ENCODE measurements at regions not wholly inside any gene's neighbourhood (a gene's known extent, or its start where the extent isn't known, plus 50 kb on each side); places are given as distances from the start of the nearest gene placed in this dataset.

DNA sequence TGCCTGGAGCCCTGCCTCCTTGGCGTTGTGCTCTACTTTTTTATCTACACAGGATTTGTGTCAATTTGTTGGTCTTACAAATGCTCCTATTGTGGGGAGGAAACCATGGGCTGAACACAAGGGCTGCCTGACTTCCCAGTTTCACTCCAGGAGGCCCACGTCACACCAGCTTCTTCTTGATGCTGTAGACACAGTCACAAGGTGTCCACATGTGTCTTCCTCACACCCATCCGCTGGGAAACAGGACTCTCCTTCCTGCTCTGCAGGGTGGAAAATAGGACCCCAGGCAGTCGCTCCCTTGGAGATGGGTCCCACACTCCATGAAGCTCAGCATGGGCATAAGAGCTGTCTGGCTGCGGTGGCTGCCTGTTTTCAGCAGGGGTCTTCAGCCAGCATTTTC is 468.2 kb downstream of the EPHA4 start:
- Histone ChIP-seq H3K4me1 (ENCODE audit: control insufficient read depth, insufficient read depth, low read length) (peaks cover 12% of the 10 kb centered on the region), H3K27ac (ENCODE audit: low read length) (peak overlapping the region; percentile 4)
- WGBS (ENCODE audit: insufficient coverage), result 75% methylated on average over 3 of the region's 5 CpGs

DNA sequence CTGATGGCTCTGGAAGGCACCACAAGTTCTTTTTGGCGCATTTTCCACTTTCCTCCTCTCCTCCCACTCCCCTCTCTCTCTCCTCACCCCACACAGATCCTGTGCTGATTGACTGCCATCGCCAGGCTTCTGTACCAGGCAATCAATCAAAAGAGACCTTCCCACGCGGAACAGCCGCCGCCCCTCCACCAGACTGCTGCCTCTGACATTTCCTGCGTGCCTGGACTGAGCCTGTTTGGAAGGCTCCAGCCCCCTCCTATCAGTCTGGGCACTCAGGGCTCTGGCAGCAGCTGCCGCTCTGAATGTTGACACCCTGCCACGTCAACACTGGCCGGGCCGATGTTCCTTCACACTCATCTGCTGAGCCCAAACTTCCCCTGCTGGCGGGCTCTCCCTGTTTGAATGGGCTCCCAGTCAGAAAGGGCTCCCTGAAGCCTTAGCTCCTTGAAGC is 467.7 kb downstream of the EPHA4 start:
- DNase-seq, result peak; percentile 88
- no peak overlapping the region for H3K4me3 ChIP-seq (ENCODE audit: low read length)
- peak overlapping the region; percentile 57 for H3K27ac ChIP-seq (ENCODE audit: low read length)
- no peaks in the 10 kb centered on the region for H3K27me3 ChIP-seq (ENCODE audit: control insufficient read depth, insufficient read depth, low read length)
- WGBS (ENCODE audit: insufficient coverage), result 21% methylated on average over 11 of the region's 12 CpGs
- H3K9me3 ChIP-seq (replicated peaks; ENCODE audit: control insufficient read depth, low read depth, low read length), result no peaks in the 10 kb centered on the region
- no peaks in the 10 kb centered on the region for H3K36me3 ChIP-seq (ENCODE audit: control insufficient read depth, insufficient read depth, low read length)
- H3K4me1 ChIP-seq (ENCODE audit: control insufficient read depth, insufficient read depth, low read length), result peaks cover 12% of the 10 kb centered on the region

More for the DNA sequence above, 468.2 kb downstream of the EPHA4 start:
- peak; percentile 43 for DNase-seq
- H3K27me3 ChIP-seq (ENCODE audit: control insufficient read depth, insufficient read depth, low read length), result no peaks in the 10 kb centered on the region
- no peaks in the 10 kb centered on the region for H3K9me3 ChIP-seq (replicated peaks; ENCODE audit: control insufficient read depth, low read depth, low read length)
- H3K4me3 ChIP-seq (ENCODE audit: low read length), result no peak overlapping the region
- H3K36me3 ChIP-seq (ENCODE audit: control insufficient read depth, insufficient read depth, low read length), result no peaks in the 10 kb centered on the region

GRCh38 chr2:221106241-221106640 is 465.9 kb downstream of the EPHA4 start:
- H3K27me3 ChIP-seq (ENCODE audit: control insufficient read depth, insufficient read depth, low read length), result no peaks in the 10 kb centered on the region
- no peak overlapping the region for H3K27ac ChIP-seq (ENCODE audit: low read length)
- no peak overlapping the region for H3K4me3 ChIP-seq (ENCODE audit: low read length)
- H3K9me3 ChIP-seq (replicated peaks; ENCODE audit: control insufficient read depth, low read depth, low read length), result no peaks in the 10 kb centered on the region
- H3K36me3 ChIP-seq (ENCODE audit: control insufficient read depth, insufficient read depth, low read length), result no peaks in the 10 kb centered on the region
- no CpG with 5 or more reads among the region's 3 CpGs for WGBS (ENCODE audit: insufficient coverage)
- H3K4me1 ChIP-seq (ENCODE audit: control insufficient read depth, insufficient read depth, low read length), result peaks cover 12% of the 10 kb centered on the region
- DNase-seq, result no peak

GRCh38 chr2:221107424-221107823 is 464.7 kb downstream of the EPHA4 start:
- no peaks in the 10 kb centered on the region for H3K27me3 ChIP-seq (ENCODE audit: control insufficient read depth, insufficient read depth, low read length)
- H3K36me3 ChIP-seq (ENCODE audit: control insufficient read depth, insufficient read depth, low read length), result no peaks in the 10 kb centered on the region
- no peak overlapping the region for H3K4me3 ChIP-seq (ENCODE audit: low read length)
- H3K27ac ChIP-seq (ENCODE audit: low read length), result no peak overlapping the region
- H3K9me3 ChIP-seq (replicated peaks; ENCODE audit: control insufficient read depth, low read depth, low read length), result no peaks in the 10 kb centered on the region
- DNase-seq, result no peak
- peaks cover 12% of the 10 kb centered on the region for H3K4me1 ChIP-seq (ENCODE audit: control insufficient read depth, insufficient read depth, low read length)
- WGBS (ENCODE audit: insufficient coverage), result no CpG with 5 or more reads among the region's 1 CpG

GRCh38 chr2:221109552-221109951 is 462.6 kb downstream of the EPHA4 start:
- Histone ChIP-seq H3K36me3 (ENCODE audit: control insufficient read depth, insufficient read depth, low read length) (no peaks in the 10 kb centered on the region), H3K27me3 (ENCODE audit: control insufficient read depth, insufficient read depth, low read length) (no peaks in the 10 kb centered on the region), H3K27ac (ENCODE audit: low read length) (no peak overlapping the region), H3K9me3 (replicated peaks; ENCODE audit: control insufficient read depth, low read depth, low read length) (no peaks in the 10 kb centered on the region), H3K4me1 (ENCODE audit: control insufficient read depth, insufficient read depth, low read length) (peaks cover 3% of the 10 kb centered on the region), H3K4me3 (ENCODE audit: low read length) (no peak overlapping the region)
- DNase-seq, result no peak

GRCh38 chr2:221111739-221112138 is 460.4 kb downstream of the EPHA4 start:
- no peak for DNase-seq
- H3K36me3 ChIP-seq (ENCODE audit: control insufficient read depth, insufficient read depth, low read length), result no peaks in the 10 kb centered on the region
- no peak overlapping the region for H3K4me3 ChIP-seq (ENCODE audit: low read length)
- H3K9me3 ChIP-seq (replicated peaks; ENCODE audit: control insufficient read depth, low read depth, low read length), result no peaks in the 10 kb centered on the region
- 72% methylated on average over 2 of the region's 4 CpGs for WGBS (ENCODE audit: insufficient coverage)
- no peak overlapping the region for H3K27ac ChIP-seq (ENCODE audit: low read length)
- H3K27me3 ChIP-seq (ENCODE audit: control insufficient read depth, insufficient read depth, low read length), result no peaks in the 10 kb centered on the region
- no peaks in the 10 kb centered on the region for H3K4me1 ChIP-seq (ENCODE audit: control insufficient read depth, insufficient read depth, low read length)

DNA sequence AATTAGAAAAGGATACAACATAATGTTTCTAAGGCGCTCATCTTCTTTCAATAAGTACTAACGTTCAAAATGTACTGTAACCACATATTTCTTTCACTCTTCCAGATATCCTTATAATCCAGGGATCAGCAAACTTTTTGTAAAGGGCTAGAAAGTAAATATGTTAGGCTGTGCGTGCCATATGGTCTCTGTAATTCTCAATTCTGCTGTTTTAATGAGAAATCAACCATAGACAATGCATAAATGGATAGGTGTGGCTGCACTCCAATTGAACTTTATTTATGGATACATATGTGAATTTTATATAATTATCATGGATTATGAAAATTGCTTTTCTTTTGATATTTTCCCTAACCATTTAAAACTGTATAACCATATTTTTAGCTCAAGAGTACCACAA is 459.4 kb downstream of the EPHA4 start:
- Histone ChIP-seq H3K4me3 (ENCODE audit: low read length) (no peak overlapping the region), H3K36me3 (ENCODE audit: control insufficient read depth, insufficient read depth, low read length) (no peaks in the 10 kb centered on the region), H3K9me3 (replicated peaks; ENCODE audit: control insufficient read depth, low read depth, low read length) (no peaks in the 10 kb centered on the region), H3K27ac (ENCODE audit: low read length) (no peak overlapping the region), H3K27me3 (ENCODE audit: control insufficient read depth, insufficient read depth, low read length) (no peaks in the 10 kb centered on the region), H3K4me1 (ENCODE audit: control insufficient read depth, insufficient read depth, low read length) (no peaks in the 10 kb centered on the region)
- no peak for DNase-seq
- WGBS (ENCODE audit: insufficient coverage), result no CpG with 5 or more reads among the region's 3 CpGs

DNA sequence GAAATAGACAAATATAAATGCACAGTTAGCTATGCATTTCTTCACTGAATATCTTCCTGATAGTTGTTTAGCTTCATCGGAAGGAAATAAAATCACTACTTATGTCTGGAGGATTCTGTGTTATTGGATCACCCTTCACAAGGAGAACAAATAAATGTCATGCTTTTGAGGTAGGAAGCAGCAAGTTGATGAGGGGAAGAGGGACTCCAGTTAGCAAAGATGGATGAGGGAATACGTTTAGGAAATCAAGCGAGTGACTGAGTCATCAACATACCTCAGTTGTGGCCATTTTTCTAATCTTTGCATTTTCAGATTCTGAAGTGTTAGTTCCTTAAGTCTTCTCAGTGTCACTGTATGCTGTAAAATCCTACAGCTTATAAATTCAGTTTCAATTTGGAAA is 456.2 kb downstream of the EPHA4 start:
- Histone ChIP-seq H3K27me3 (ENCODE audit: control insufficient read depth, insufficient read depth, low read length) (peaks cover 2% of the 10 kb centered on the region), H3K36me3 (ENCODE audit: control insufficient read depth, insufficient read depth, low read length) (no peaks in the 10 kb centered on the region), H3K4me3 (ENCODE audit: low read length) (no peak overlapping the region), H3K4me1 (ENCODE audit: control insufficient read depth, insufficient read depth, low read length) (no peaks in the 10 kb centered on the region), H3K9me3 (replicated peaks; ENCODE audit: control insufficient read depth, low read depth, low read length) (no peaks in the 10 kb centered on the region), H3K27ac (ENCODE audit: low read length) (no peak overlapping the region)
- DNase-seq, result no peak
- no CpG with 5 or more reads among the region's 3 CpGs for WGBS (ENCODE audit: insufficient coverage)

DNA sequence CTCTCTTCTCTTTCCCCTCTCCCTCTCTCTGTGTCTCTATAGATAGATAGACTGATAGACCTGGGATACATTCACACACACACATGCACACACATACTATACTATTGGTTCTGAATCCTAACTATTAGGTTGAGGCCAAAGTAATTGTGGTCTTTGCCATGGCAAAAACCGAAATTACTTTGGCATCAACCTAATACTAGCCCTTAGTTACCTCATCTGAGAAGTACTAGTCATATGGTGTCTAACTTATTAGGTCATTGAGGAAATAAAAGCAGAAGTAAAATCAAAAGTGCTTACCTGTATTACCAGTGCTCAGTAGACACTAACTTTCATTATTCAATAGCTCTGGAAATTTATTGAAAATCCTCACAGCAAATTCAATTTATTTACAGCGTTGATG is 451.5 kb downstream of the EPHA4 start:
- Histone ChIP-seq H3K27me3 (ENCODE audit: control insufficient read depth, insufficient read depth, low read length) (peaks cover 2% of the 10 kb centered on the region), H3K4me1 (ENCODE audit: control insufficient read depth, insufficient read depth, low read length) (peaks cover 3% of the 10 kb centered on the region), H3K9me3 (replicated peaks; ENCODE audit: control insufficient read depth, low read depth, low read length) (no peaks in the 10 kb centered on the region), H3K4me3 (ENCODE audit: low read length) (no peak overlapping the region), H3K36me3 (ENCODE audit: control insufficient read depth, insufficient read depth, low read length) (no peaks in the 10 kb centered on the region), H3K27ac (ENCODE audit: low read length) (no peak overlapping the region)
- DNase-seq, result no peak
- WGBS (ENCODE audit: insufficient coverage), result no CpG with 5 or more reads among the region's 2 CpGs

- H3K4me1 ChIP-seq (ENCODE audit: control insufficient read depth, insufficient read depth, low read length), result peaks cover 3% of the 10 kb centered on the region
- no CpG with 5 or more reads among the region's 3 CpGs for WGBS (ENCODE audit: insufficient coverage)
- H3K36me3 ChIP-seq (ENCODE audit: control insufficient read depth, insufficient read depth, low read length), result no peaks in the 10 kb centered on the region
- no peak for DNase-seq
- no peak overlapping the region for H3K27ac ChIP-seq (ENCODE audit: low read length)
- peaks cover 4% of the 10 kb centered on the region for H3K27me3 ChIP-seq (ENCODE audit: control insufficient read depth, insufficient read depth, low read length)
- peaks cover 8% of the 10 kb centered on the region for H3K9me3 ChIP-seq (replicated peaks; ENCODE audit: control insufficient read depth, low read depth, low read length)
- H3K4me3 ChIP-seq (ENCODE audit: low read length), result no peak overlapping the region
Observed at GRCh38 chr2:221123396-221123795, 448.7 kb downstream of the EPHA4 start.

DNA sequence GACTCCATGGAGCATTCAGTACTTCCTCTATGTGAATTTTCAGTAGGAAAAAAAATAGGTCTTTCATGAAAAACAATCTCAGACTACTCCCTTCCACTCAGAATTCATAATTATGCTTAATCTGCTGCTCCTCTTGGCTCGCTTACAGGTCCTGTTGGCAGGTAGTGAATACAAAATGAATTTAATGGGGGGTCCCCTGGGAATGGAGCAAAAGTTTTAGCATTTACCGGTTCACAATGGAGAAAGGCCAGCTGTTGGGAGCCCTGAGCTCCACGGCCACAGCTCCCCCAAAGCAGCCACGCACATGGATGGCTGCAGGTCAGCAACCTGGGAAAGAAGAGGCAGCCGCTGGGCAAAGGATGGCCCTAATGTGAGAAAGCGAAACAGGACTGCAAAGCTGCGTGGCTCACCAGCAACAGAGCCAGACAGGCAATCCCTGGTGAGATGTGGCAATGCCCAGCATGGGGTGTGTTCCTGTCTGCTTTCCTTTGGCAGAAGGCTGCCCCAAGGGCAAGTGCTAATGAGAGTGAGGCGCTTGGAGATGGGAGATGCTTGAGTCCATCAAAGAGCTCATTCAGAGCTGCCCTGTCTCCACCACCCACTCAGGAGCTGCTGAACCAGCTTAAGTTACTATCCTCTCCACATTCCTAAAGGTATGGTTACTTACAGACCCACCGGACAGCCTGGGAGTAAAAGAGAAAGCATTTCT is 447.4 kb downstream of the EPHA4 start:
- Histone ChIP-seq H3K27me3 (ENCODE audit: control insufficient read depth, insufficient read depth, low read length) (peaks cover 4% of the 10 kb centered on the region), H3K9me3 (replicated peaks; ENCODE audit: control insufficient read depth, low read depth, low read length) (peaks cover 10% of the 10 kb centered on the region), H3K36me3 (ENCODE audit: control insufficient read depth, insufficient read depth, low read length) (no peaks in the 10 kb centered on the region), H3K27ac (ENCODE audit: low read length) (no peak overlapping the region), H3K4me1 (ENCODE audit: control insufficient read depth, insufficient read depth, low read length) (peaks cover 3% of the 10 kb centered on the region), H3K4me3 (ENCODE audit: low read length) (no peak overlapping the region)
- DNase-seq, result peak; percentile 58
- WGBS (ENCODE audit: insufficient coverage), result 50% methylated on average over 5 of the region's 9 CpGs

Measured in muscle of leg (tissue), 3 donors.